CD4-positive, CD25-positive, alpha-beta regulatory T cell (primary cell): ENCODE measurements at regions not wholly inside any gene's neighbourhood (a gene's known extent, or its start where the extent isn't known, plus 50 kb on each side); places are given as distances from the start of the nearest gene placed in this dataset.

ENCODE experiments used
- ATAC-seq, 2 donors: fragments of 150-1000 bp; cut with Tn5 transposase; one replicate each; pipeline ENCODE4 v1.10.0; 2021; ENCODE audit warnings: low read depth in 2 of 2, moderate number of reproducible peaks in 2 of 2, moderate library complexity in 1 of 2
- DNase-seq, 3 donors: peaks; one replicate each; pipeline versions ENCODE4 v3.0.0 to v3.0.0-alpha.2; 2012 to 2022; ENCODE audit warnings: mixed read lengths in 1 of 3
- H3K27ac ChIP-seq: one replicate; pipeline ENCODE4 v1.7.0; 2013; ENCODE audit warnings: mild to moderate bottlenecking, low read length; ENCODE audit not compliant: insufficient read depth, poor library complexity, severe bottlenecking
- H3K27me3 ChIP-seq: one replicate; pipeline ENCODE4 v1.7.0; 2013; ENCODE audit warnings: low read length; ENCODE audit not compliant: control insufficient read depth, insufficient read depth
- H3K36me3 ChIP-seq: one replicate; pipeline ENCODE4 v1.7.0; 2013; ENCODE audit warnings: mild to moderate bottlenecking, low read length, moderate library complexity; ENCODE audit not compliant: control insufficient read depth, insufficient read depth
- H3K4me1 ChIP-seq: 2 replicates; pipeline ENCODE4 v1.7.0; 2013; ENCODE audit warnings: mild to moderate bottlenecking, low read length; ENCODE audit not compliant: insufficient read depth, control insufficient read depth, poor library complexity, severe bottlenecking
- H3K4me3 ChIP-seq: one replicate; pipeline ENCODE4 v1.7.0; 2013; ENCODE audit warnings: low read depth, mild to moderate bottlenecking, low read length, moderate library complexity
- H3K9me3 ChIP-seq, 2 experiments: 1 replicate in 1 of 2; 2 replicates in 1 of 2; pipeline ENCODE4 v1.7.0; 2013; ENCODE audit warnings: low read length in 2 of 2, mild to moderate bottlenecking in 1 of 2, moderate library complexity in 1 of 2; ENCODE audit not compliant: control insufficient read depth in 2 of 2
- H3K27ac Mint-ChIP-seq, 3 donors: one replicate each; pipeline ENCODE4 v1.8.0; 2020 to 2022; ENCODE audit warnings: mild to moderate bottlenecking in 3 of 3, mixed read lengths in 3 of 3, moderate library complexity in 2 of 3
- H3K27me3 Mint-ChIP-seq: one replicate; pipeline ENCODE4 v1.8.0; 2022; ENCODE audit warnings: mild to moderate bottlenecking, mixed read lengths
- H3K36me3 Mint-ChIP-seq: one replicate; pipeline ENCODE4 v1.8.0; 2020; ENCODE audit warnings: mixed read lengths
- H3K4me1 Mint-ChIP-seq, 4 donors: one replicate each; pipeline ENCODE4 v1.8.0; 2020 to 2022; ENCODE audit warnings: mixed read lengths in 4 of 4, mild to moderate bottlenecking in 1 of 4
- H3K4me3 Mint-ChIP-seq, 4 donors: one replicate each; pipeline ENCODE4 v1.8.0; 2020 to 2022; ENCODE audit warnings: mild to moderate bottlenecking in 4 of 4, mixed read lengths in 4 of 4, moderate library complexity in 3 of 4
- H3K9me3 Mint-ChIP-seq, 7 donors: one replicate each; pipeline ENCODE4 v1.8.0; 2020 to 2022; ENCODE audit warnings: mixed read lengths in 7 of 7, mild to moderate bottlenecking in 3 of 7, moderate library complexity in 2 of 7

- H3K27me3 ChIP-seq = no peaks in the 10 kb centered on the region
- DNase-seq = no peak
- H3K36me3 Mint-ChIP-seq = no peaks in the 10 kb centered on the region
- no peaks in the 10 kb centered on the region for H3K36me3 ChIP-seq
- H3K27ac Mint-ChIP-seq = peak overlapping the region in 1 of 3 donors; percentile 90
- H3K9me3 Mint-ChIP-seq = no peaks in the 10 kb centered on the region
- no peaks in the 10 kb centered on the region for H3K4me1 Mint-ChIP-seq
- H3K27me3 Mint-ChIP-seq = no peaks in the 10 kb centered on the region
- no peak overlapping the region for H3K4me3 ChIP-seq
- H3K9me3 ChIP-seq = no peaks in the 10 kb centered on the region
- ATAC-seq = no peak
- no peaks in the 10 kb centered on the region for H3K4me1 ChIP-seq
- H3K4me3 Mint-ChIP-seq = no peak overlapping the region
- no peak overlapping the region for H3K27ac ChIP-seq
Observed at GRCh38 chr1:53400761-53401674, 58.2 kb upstream of the DMRTB1 start.

GRCh38 chr1:53401813-53402745, 57.1 kb upstream of the DMRTB1 start:
- no peak overlapping the region for H3K27ac ChIP-seq
- DNase-seq (no peak), ATAC-seq (no peak)
- H3K4me1 ChIP-seq = no peaks in the 10 kb centered on the region
- H3K4me3 Mint-ChIP-seq = no peak overlapping the region
- H3K4me1 Mint-ChIP-seq = no peaks in the 10 kb centered on the region
- H3K27me3 Mint-ChIP-seq = no peaks in the 10 kb centered on the region
- no peaks in the 10 kb centered on the region for H3K9me3 ChIP-seq
- H3K4me3 ChIP-seq = no peak overlapping the region
- no peaks in the 10 kb centered on the region for H3K36me3 Mint-ChIP-seq
- no peaks in the 10 kb centered on the region for H3K9me3 Mint-ChIP-seq
- H3K27ac Mint-ChIP-seq = no peak overlapping the region
- H3K36me3 ChIP-seq = no peaks in the 10 kb centered on the region
- no peaks in the 10 kb centered on the region for H3K27me3 ChIP-seq

- Histone ChIP-seq H3K4me3 (no peak overlapping the region), H3K36me3 (no peaks in the 10 kb centered on the region), H3K4me1 (no peaks in the 10 kb centered on the region), H3K9me3 (no peaks in the 10 kb centered on the region), H3K27me3 (no peaks in the 10 kb centered on the region), H3K27ac (no peak overlapping the region)
- no peak for ATAC-seq
- Mint-ChIP-seq H3K4me3 (no peak overlapping the region), H3K9me3 (no peaks in the 10 kb centered on the region), H3K4me1 (peaks cover 0 to 5% (median 0%) of the 10 kb centered on the region in 4 donors), H3K27me3 (no peaks in the 10 kb centered on the region), H3K27ac (peak overlapping the region in 1 of 3 donors; percentile 20), H3K36me3 (no peaks in the 10 kb centered on the region)
- DNase-seq = no peak
Observed at GRCh38 chr1:53402891-53403655, 56.1 kb upstream of the DMRTB1 start.

- no peak overlapping the region for H3K27ac ChIP-seq
- H3K4me3 ChIP-seq = no peak overlapping the region
- no peaks in the 10 kb centered on the region for H3K27me3 Mint-ChIP-seq
- no peak overlapping the region for H3K27ac Mint-ChIP-seq
- no peaks in the 10 kb centered on the region for H3K9me3 Mint-ChIP-seq
- H3K4me3 Mint-ChIP-seq = no peak overlapping the region
- peaks cover 19% of the 10 kb centered on the region for H3K4me1 ChIP-seq
- no peaks in the 10 kb centered on the region for H3K36me3 ChIP-seq
- peaks cover 0 to 19% (median 10%) of the 10 kb centered on the region in 4 donors for H3K4me1 Mint-ChIP-seq
- no peaks in the 10 kb centered on the region for H3K36me3 Mint-ChIP-seq
- H3K9me3 ChIP-seq = no peaks in the 10 kb centered on the region
- H3K27me3 ChIP-seq = no peaks in the 10 kb centered on the region
- ATAC-seq (no peak), DNase-seq (no peak)
Observed at GRCh38 chr1:53405737-53406136, 53.5 kb upstream of the DMRTB1 start.

- no peak for DNase-seq
- no peaks in the 10 kb centered on the region for H3K9me3 Mint-ChIP-seq
- H3K27me3 ChIP-seq = no peaks in the 10 kb centered on the region
- H3K4me1 Mint-ChIP-seq = peaks cover 0 to 28% (median 17%) of the 10 kb centered on the region in 4 donors
- no peak for ATAC-seq
- no peaks in the 10 kb centered on the region for H3K27me3 Mint-ChIP-seq
- no peaks in the 10 kb centered on the region for H3K9me3 ChIP-seq
- no peak overlapping the region for H3K27ac ChIP-seq
- no peaks in the 10 kb centered on the region for H3K36me3 Mint-ChIP-seq
- H3K4me3 ChIP-seq = no peak overlapping the region
- H3K4me1 ChIP-seq = peaks cover 29% of the 10 kb centered on the region
- H3K36me3 ChIP-seq = no peaks in the 10 kb centered on the region
- no peak overlapping the region for H3K4me3 Mint-ChIP-seq
- H3K27ac Mint-ChIP-seq = peak overlapping the region; percentile 43 to 94 (median 90)
Observed at GRCh38 chr1:53406551-53407235, 52.5 kb upstream of the DMRTB1 start.

GRCh38 chr1:53408013-53408754, 51.0 kb upstream of the DMRTB1 start:
- no peak overlapping the region for H3K4me3 ChIP-seq
- Mint-ChIP-seq H3K4me1 (peaks cover 3 to 43% (median 25%) of the 10 kb centered on the region in 4 donors), H3K27me3 (no peaks in the 10 kb centered on the region), H3K9me3 (no peaks in the 10 kb centered on the region), H3K4me3 (no peak overlapping the region), H3K36me3 (no peaks in the 10 kb centered on the region), H3K27ac (peak overlapping the region; percentile 43 to 96 (median 90))
- H3K27me3 ChIP-seq = no peaks in the 10 kb centered on the region
- no peaks in the 10 kb centered on the region for H3K9me3 ChIP-seq
- H3K36me3 ChIP-seq = no peaks in the 10 kb centered on the region
- ATAC-seq (no peak), DNase-seq (no peak)
- H3K27ac ChIP-seq = no peak overlapping the region
- H3K4me1 ChIP-seq = peaks cover 44% of the 10 kb centered on the region
